ENCODE measurements at regions not wholly inside any gene's neighbourhood (a gene's known extent, or its start where the extent isn't known, plus 50 kb on each side); places are given as distances from the start of the nearest gene placed in this dataset.

DNA sequence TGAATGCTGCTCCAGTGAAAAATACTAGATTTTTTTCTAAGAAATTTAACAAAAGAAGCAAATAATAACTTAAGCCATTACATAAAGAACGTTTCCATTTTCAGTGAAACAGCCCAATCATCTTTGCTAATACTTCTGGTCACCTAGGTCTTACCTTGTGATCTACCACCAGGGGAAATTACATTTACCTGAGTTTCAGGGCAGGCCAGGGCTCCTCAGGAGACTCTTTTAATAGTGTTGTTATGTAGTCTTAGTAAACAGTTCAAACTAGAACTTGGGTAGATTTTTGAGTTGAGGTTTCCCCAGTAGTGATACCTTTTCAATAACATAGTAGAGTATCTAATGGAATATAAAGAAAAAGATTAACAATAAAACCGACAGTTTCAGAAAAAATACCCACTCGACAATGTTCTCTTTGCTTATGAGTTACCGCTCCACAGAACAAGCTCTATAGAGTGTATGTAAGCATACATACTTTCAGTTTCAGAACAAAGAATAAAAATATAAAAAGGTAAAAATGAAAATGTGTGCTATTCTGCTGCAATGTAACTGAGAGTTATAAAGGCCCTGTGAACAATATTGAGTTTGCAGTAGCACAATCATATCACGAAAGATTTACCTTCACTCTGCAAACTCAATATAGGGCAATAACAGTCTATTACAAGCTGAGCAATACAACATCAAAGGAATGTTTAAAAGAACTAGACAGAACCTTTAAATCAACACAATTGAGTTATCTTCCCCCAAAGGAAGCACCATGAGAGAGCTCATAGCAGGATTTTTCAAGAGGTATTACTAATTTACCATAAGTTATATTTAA, 165.8 kb downstream of the ATOH1 start:
- no peak for TF ChIP-seq FOXM1 (IDR thresholded peaks at IDR 0.05; ENCODE audit: low read depth)
- TF ChIP-seq, protein P1, sequence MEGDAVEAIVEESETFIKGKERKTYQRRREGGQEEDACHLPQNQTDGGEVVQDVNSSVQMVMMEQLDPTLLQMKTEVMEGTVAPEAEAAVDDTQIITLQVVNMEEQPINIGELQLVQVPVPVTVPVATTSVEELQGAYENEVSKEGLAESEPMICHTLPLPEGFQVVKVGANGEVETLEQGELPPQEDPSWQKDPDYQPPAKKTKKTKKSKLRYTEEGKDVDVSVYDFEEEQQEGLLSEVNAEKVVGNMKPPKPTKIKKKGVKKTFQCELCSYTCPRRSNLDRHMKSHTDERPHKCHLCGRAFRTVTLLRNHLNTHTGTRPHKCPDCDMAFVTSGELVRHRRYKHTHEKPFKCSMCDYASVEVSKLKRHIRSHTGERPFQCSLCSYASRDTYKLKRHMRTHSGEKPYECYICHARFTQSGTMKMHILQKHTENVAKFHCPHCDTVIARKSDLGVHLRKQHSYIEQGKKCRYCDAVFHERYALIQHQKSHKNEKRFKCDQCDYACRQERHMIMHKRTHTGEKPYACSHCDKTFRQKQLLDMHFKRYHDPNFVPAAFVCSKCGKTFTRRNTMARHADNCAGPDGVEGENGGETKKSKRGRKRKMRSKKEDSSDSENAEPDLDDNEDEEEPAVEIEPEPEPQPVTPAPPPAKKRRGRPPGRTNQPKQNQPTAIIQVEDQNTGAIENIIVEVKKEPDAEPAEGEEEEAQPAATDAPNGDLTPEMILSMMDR (IDR thresholded peaks at IDR 0.05): no peak
- TF ChIP-seq ELF1 (IDR thresholded peaks at IDR 0.05): no peak
- no peak for TF ChIP-seq EZH2phosphoT487 (IDR thresholded peaks at IDR 0.05; ENCODE audit: borderline replicate concordance, low read depth)
- TF ChIP-seq, protein P2, sequence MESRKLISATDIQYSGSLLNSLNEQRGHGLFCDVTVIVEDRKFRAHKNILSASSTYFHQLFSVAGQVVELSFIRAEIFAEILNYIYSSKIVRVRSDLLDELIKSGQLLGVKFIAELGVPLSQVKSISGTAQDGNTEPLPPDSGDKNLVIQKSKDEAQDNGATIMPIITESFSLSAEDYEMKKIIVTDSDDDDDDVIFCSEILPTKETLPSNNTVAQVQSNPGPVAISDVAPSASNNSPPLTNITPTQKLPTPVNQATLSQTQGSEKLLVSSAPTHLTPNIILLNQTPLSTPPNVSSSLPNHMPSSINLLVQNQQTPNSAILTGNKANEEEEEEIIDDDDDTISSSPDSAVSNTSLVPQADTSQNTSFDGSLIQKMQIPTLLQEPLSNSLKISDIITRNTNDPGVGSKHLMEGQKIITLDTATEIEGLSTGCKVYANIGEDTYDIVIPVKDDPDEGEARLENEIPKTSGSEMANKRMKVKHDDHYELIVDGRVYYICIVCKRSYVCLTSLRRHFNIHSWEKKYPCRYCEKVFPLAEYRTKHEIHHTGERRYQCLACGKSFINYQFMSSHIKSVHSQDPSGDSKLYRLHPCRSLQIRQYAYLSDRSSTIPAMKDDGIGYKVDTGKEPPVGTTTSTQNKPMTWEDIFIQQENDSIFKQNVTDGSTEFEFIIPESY (IDR thresholded peaks at IDR 0.05; ENCODE audit: borderline replicate concordance, low read depth): no peak
- TF ChIP-seq, protein P3, sequence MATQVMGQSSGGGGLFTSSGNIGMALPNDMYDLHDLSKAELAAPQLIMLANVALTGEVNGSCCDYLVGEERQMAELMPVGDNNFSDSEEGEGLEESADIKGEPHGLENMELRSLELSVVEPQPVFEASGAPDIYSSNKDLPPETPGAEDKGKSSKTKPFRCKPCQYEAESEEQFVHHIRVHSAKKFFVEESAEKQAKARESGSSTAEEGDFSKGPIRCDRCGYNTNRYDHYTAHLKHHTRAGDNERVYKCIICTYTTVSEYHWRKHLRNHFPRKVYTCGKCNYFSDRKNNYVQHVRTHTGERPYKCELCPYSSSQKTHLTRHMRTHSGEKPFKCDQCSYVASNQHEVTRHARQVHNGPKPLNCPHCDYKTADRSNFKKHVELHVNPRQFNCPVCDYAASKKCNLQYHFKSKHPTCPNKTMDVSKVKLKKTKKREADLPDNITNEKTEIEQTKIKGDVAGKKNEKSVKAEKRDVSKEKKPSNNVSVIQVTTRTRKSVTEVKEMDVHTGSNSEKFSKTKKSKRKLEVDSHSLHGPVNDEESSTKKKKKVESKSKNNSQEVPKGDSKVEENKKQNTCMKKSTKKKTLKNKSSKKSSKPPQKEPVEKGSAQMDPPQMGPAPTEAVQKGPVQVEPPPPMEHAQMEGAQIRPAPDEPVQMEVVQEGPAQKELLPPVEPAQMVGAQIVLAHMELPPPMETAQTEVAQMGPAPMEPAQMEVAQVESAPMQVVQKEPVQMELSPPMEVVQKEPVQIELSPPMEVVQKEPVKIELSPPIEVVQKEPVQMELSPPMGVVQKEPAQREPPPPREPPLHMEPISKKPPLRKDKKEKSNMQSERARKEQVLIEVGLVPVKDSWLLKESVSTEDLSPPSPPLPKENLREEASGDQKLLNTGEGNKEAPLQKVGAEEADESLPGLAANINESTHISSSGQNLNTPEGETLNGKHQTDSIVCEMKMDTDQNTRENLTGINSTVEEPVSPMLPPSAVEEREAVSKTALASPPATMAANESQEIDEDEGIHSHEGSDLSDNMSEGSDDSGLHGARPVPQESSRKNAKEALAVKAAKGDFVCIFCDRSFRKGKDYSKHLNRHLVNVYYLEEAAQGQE (IDR thresholded peaks at IDR 0.05; ENCODE audit: low read depth, low read length): no peak
- TF ChIP-seq MAX (IDR thresholded peaks at IDR 0.05; ENCODE audit: low read depth): no peak
- TF ChIP-seq USF2 (IDR thresholded peaks at IDR 0.05; ENCODE audit: borderline replicate concordance, low read depth, low read length): no peak
- TF ChIP-seq RAD21 (IDR thresholded peaks at IDR 0.05; ENCODE audit: low read length): no peak
- no peak for TF ChIP-seq EP300 (IDR thresholded peaks at IDR 0.05; ENCODE audit: borderline replicate concordance in 1 of 2, low read depth in 1 of 2, low read length in 1 of 2)
- TF ChIP-seq GABPA (IDR thresholded peaks at IDR 0.05; ENCODE audit: low read depth): no peak

Measured in SK-N-SH (cell line).